PFSK-1 (cell line): ENCODE measurements at regions not wholly inside any gene's neighbourhood (a gene's known extent, or its start where the extent isn't known, plus 50 kb on each side); places are given as distances from the start of the nearest gene placed in this dataset.

Experiments
- FOXP2 ChIP-seq: optimal IDR thresholded peaks from 2 replicates; pipeline ENCODE3; 2011; ENCODE audit warnings: borderline replicate concordance, control low read depth, inconsistent platforms; ENCODE audit not compliant: insufficient read depth; ENCODE audit errors: extremely low read length, extremely low read depth
- POLR2AphosphoS5 ChIP-seq: IDR thresholded peaks from 2 replicates; pipeline ENCODE4 v1.6.1; 2012; ENCODE audit warnings: low read depth, mild to moderate bottlenecking, control low read depth, low read length, moderate library complexity
- REST ChIP-seq, 2 experiments: IDR thresholded peaks; 2 replicates each; pipeline versions ENCODE4 v1.6.1 to v1.8.0; 2011 to 2012; ENCODE audit warnings: low read depth in 2 of 2, low read length in 2 of 2, control low read depth in 1 of 2, inconsistent platforms in 1 of 2, mild to moderate bottlenecking in 1 of 2, moderate library complexity in 1 of 2; ENCODE audit not compliant: insufficient read depth in 1 of 2
- SIN3A ChIP-seq: IDR thresholded peaks from 2 replicates; pipeline ENCODE4 v1.6.1; 2012; ENCODE audit warnings: mild to moderate bottlenecking, low read length, moderate library complexity, borderline replicate concordance; ENCODE audit not compliant: insufficient read depth
- TAF1 ChIP-seq: IDR thresholded peaks from 2 replicates; pipeline ENCODE4 v1.6.1; 2012; ENCODE audit warnings: low read length, control low read depth, borderline replicate concordance; ENCODE audit not compliant: insufficient read depth

DNA sequence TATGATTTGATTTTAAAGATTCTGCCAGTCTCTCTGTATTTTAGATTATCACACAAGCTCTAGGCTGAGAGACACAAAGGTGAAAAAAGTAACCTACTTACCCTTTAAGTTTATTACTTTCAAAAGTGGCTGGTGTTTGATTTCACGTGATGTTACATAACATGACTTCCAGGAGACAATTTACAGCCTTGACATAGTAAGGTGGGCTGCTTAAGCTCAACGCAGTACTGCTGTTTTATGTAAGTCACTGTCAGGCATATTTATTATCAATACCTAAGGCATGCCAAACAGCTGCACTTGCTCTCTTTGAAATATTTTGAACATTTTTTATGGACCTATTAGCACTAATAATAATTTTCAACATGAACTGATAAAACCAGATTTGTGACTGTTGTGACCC lies 451.5 kb upstream of the FAM241A start:
- TF ChIP-seq POLR2AphosphoS5 (no peak), REST (IDR thresholded peaks at IDR 0.05; ENCODE audit: insufficient read depth in 1 of 2, low read depth in 2 of 2, low read length in 2 of 2) (no peak), TAF1 (no peak), FOXP2 (no peak), SIN3A (no peak)
